Right hindlimb (tissue), 1 donor: ENCODE measurements at regions not wholly inside any gene's neighbourhood (a gene's known extent, or its start where the extent isn't known, plus 50 kb on each side); places are given as distances from the start of the nearest gene placed in this dataset.
"Not testable (repeated sequence)": the region's sequence is repeated elsewhere in the genome, so short reads cannot be mapped to it uniquely, and the experiment has no call there.

Source experiments
- DNase-seq: peaks from one replicate; pipeline ENCODE4 v3.0.0-alpha.2; 2018

GRCh38 chr1:232715154-232715553, 85.2 kb upstream of the SIPA1L2 start:
- DNase-seq, result no peak

GRCh38 chr1:232717911-232718310, 87.3 kb upstream of the MAP10 start:
- not testable (repeated sequence) for DNase-seq

- DNase-seq, result no peak
Measured at GRCh38 chr1:232718928-232719927, 86.0 kb upstream of the MAP10 start.

DNA sequence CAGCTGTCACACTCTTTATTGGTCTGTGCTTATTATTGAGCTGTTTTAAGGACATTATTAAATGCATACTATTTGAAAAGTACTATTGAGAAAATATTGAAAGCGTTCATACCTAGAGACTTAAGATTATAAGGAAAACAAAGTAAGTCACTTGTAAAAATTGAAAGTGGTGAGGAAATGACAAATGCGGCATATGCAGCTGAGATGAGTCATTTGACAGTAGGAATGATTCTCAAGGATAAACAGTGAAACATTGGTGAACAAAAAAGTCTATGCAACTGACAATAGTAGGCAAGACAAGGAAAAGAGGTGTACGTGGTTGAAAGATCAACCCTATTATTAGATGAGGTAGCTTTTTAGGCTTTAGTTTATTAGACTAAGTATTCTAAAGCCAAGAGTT, 82.6 kb upstream of the MAP10 start:
- DNase-seq, result no peak

DNA sequence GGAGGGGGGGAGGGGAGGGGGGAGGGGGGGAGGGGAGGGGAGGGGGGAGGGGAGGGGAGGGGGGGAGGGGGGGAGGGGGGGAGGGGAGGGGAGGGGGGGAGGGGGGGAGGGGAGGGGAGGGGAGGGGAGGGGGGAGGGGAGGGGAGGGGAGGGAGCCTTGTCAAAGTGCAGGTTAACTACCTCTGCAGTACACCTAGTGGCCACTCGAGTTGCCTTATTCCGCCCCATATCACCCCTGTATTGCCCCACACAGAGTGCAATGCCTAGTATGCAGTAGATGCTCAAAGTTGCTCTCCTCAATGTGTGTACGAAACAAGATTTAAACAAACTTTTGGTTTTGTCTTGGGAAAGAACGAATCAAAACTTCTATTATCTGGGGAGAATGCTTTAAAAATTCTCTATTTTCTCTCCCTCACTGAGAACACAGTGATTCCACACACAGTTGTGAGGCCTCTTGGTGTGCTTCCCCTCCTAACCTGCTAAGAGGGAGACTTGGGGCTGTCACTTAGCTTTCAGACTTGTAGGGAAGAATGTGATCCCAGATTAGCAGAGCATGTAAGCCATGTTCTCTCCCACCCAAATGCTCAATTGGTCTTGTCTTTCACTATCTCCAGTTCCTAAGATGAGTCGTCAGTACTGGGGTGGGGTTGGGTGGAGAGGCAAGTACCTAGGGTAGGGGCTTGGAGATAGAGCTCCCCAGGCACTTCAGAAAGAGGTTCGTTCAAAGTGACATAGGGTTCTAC, 79.7 kb upstream of the MAP10 start:
- DNase-seq, result no peak

- no peak for DNase-seq
Measured at GRCh38 chr1:232726048-232726779, 79.0 kb upstream of the MAP10 start.

- DNase-seq, result no peak
Measured at GRCh38 chr1:232728507-232729263, 76.5 kb upstream of the MAP10 start.

GRCh38 chr1:232732344-232732910, 72.8 kb upstream of the MAP10 start:
- DNase-seq, result no peak

DNA sequence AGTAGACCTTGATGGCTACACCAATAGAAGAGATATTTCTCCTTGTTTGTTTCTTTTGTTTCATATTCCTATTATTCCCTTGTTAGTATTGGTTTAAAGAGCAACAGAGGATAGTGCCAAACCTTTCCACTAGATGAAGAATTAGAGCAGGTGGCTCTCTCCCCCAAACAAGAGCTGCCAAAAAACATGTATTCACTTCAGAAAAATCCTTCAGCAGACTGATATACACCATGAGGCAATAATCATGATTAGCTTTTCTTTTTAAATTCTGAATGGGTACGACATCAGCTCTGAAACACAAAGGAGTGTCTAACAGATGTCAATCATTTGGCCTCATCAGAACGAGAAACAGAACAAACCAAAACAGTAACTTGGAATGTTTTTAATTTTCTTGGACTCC, 67.3 kb upstream of the MAP10 start:
- no peak for DNase-seq

- DNase-seq, result no peak
Measured at GRCh38 chr1:232743999-232744398, 61.2 kb upstream of the MAP10 start.

- no peak for DNase-seq
Measured at GRCh38 chr1:232744847-232745246, 60.4 kb upstream of the MAP10 start.

DNA sequence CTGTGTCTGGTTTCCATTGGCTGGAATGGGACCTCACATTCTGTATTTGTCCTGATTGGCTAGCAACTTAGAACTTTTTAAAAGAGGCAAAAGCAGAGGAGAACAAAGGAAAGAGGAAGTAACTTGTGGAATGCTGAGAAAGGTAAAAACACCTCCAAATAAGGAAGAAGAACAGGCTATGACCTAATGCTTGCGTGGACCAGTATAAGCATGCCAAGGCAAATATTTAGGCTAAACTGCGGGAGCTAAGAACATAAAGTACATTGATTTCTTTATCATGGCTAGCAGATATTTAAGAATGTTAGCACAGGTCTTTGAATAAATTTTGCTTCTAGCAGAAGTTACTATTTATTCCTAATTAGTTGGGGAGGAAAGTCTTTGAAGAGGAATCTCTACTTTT, 59.5 kb upstream of the MAP10 start:
- DNase-seq, result not testable (repeated sequence)

DNA sequence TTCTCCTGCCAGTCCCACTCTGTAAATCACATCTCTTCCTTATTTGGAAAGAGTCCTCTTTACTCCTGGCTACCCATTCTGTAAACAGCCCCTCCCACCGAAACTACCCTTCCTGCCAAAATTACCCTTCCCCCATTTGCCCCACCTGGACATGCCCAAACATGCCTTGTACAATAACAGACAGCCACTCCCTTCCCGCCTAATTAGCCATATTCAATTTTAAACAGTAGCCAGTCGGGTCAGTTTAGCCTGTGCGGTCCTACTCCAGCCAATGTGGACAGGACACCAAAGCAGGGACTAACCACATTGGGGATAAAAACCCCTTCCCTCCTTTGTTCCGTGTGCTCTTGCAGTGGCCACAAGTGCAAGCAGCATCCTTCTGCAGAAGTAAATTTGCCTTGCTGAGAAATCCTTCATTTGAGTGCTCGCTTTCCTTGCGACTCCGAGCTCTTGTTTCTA, 56.3 kb upstream of the MAP10 start:
- no peak for DNase-seq

GRCh38 chr1:232751393-232752140, 53.6 kb upstream of the MAP10 start:
- DNase-seq, result no peak

DNA sequence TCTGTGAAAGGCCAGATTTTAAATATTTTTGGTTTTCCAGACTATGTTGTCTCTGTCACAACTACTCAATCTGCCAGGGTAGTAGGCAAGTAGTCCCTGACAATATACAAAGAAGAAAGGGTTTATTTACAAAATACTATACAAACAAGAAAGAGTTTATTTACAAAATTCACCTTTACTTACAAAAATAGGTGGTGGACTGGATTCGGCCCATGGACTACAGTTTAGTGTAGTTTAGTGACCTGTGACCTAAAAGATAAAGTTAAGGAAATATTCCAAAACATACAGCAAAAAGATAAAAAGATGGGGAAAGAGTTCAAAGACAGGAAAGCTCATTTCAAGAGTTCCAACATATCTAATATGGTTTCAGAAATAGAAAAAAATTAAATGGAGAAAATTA, 52.9 kb upstream of the MAP10 start:
- no peak for DNase-seq

GRCh38 chr1:232754930-232755329, 50.3 kb upstream of the MAP10 start:
- no peak for DNase-seq
